ENCODE measurements at regions not wholly inside any gene's neighbourhood (a gene's known extent, or its start where the extent isn't known, plus 50 kb on each side); places are given as distances from the start of the nearest gene placed in this dataset.

GRCh38 chr7:32244806-32245345 is 174.7 kb upstream of the PDE1C start:
- intact Hi-C loops (cut with DNase I; ENCODE audit: low total_unique reads): no loop called here
- TF ChIP-seq CTCF (IDR thresholded peaks at IDR 0.05): no peak
- no peaks in the 10 kb centered on the region for H3K4me1 ChIP-seq

GRCh38 chr7:32243687-32244290 is 173.6 kb upstream of the PDE1C start:
- Histone ChIP-seq H3K4me3 (no peak overlapping the region), H3K27me3 (no peaks in the 10 kb centered on the region), H3K9me3 (no peaks in the 10 kb centered on the region), H3K27ac (no peak overlapping the region), H3K36me3 (no peaks in the 10 kb centered on the region), H3K4me1 (no peaks in the 10 kb centered on the region)
- intact Hi-C loops (cut with DNase I; ENCODE audit: low total_unique reads): no loop called here
- TF ChIP-seq CTCF (IDR thresholded peaks at IDR 0.05): no peak
- DNase-seq: no peak

More at GRCh38 chr7:32244806-32245345, 174.7 kb upstream of the PDE1C start:
- Histone ChIP-seq H3K27me3 (no peaks in the 10 kb centered on the region), H3K4me3 (no peak overlapping the region), H3K36me3 (no peaks in the 10 kb centered on the region), H3K9me3 (no peaks in the 10 kb centered on the region), H3K27ac (no peak overlapping the region)
- DNase-seq: no peak

DNA sequence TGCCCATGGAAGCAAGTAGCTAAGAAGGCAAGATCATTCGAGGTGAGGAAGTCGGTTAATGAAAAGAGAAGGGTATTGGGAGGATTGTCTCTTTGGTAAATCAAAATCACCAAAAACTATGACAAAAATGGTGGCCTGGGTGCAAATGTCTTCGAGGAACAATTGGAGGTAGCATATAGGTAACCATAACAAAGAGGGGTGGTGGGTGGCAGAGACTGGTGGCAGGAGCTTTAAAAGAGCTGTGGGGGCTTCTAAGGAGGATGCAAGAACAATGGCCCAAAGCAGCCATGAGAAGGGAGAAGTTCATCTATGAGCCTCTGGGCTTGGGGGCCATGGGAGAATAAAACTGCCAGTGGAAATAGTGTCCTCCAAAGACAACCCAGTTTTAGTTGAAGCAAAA is 172.2 kb upstream of the PDE1C start:
- DNase-seq: no peak
- H3K27me3 ChIP-seq: no peaks in the 10 kb centered on the region
- no peaks in the 10 kb centered on the region for H3K4me1 ChIP-seq
- no peaks in the 10 kb centered on the region for H3K9me3 ChIP-seq
- no peaks in the 10 kb centered on the region for H3K36me3 ChIP-seq
- no peak for TF ChIP-seq CTCF (IDR thresholded peaks at IDR 0.05)
- H3K27ac ChIP-seq: no peak overlapping the region
- intact Hi-C loops (cut with DNase I; ENCODE audit: low total_unique reads): no loop called here
- H3K4me3 ChIP-seq: no peak overlapping the region

GRCh38 chr7:32241636-32242035 is 171.4 kb upstream of the PDE1C start:
- no peak for DNase-seq
- H3K9me3 ChIP-seq: no peaks in the 10 kb centered on the region
- H3K4me3 ChIP-seq: no peak overlapping the region
- TF ChIP-seq CTCF (IDR thresholded peaks at IDR 0.05): no peak
- H3K4me1 ChIP-seq: no peaks in the 10 kb centered on the region
- H3K36me3 ChIP-seq: no peaks in the 10 kb centered on the region
- H3K27me3 ChIP-seq: no peaks in the 10 kb centered on the region
- no peak overlapping the region for H3K27ac ChIP-seq
- intact Hi-C loops (cut with DNase I; ENCODE audit: low total_unique reads): no loop called here

DNA sequence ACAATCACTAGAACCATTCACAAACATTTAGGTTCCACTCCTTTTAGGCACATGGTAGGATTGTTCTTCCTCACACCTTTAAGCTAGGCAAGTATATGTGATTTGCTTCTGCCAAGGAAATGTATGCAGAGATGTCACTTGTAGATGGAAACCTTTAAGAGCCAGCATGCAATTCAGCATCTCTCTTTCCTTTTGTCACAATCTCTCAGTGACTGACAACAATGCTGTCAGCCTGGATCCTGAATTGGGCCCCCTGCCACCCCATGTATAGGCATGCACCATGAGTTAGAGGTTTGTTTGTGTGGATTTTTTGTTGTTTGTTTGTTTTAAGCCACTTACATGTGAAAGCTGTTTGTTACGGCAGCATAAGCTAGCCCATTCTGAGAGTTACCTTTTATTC is 169.6 kb upstream of the PDE1C start:
- no peaks in the 10 kb centered on the region for H3K4me1 ChIP-seq
- no peaks in the 10 kb centered on the region for H3K36me3 ChIP-seq
- H3K9me3 ChIP-seq: peaks cover 3 to 4% (median 4%) of the 10 kb centered on the region in 3 donors
- DNase-seq: no peak
- H3K4me3 ChIP-seq: no peak overlapping the region
- no peak for TF ChIP-seq CTCF (IDR thresholded peaks at IDR 0.05)
- intact Hi-C loops (cut with DNase I; ENCODE audit: low total_unique reads): no loop called here
- H3K27ac ChIP-seq: no peak overlapping the region
- no peaks in the 10 kb centered on the region for H3K27me3 ChIP-seq

Measured in tibial artery (tissue), 4 donors.